Erythroblast (primary cell): ENCODE measurements at regions not wholly inside any gene's neighbourhood (a gene's known extent, or its start where the extent isn't known, plus 50 kb on each side); places are given as distances from the start of the nearest gene placed in this dataset.

Experiments used
- GATA1 ChIP-seq: IDR thresholded peaks from 2 replicates; pipeline ENCODE4 v1.6.1; 2011; ENCODE audit warnings: low read depth, mild to moderate bottlenecking, control low read depth, low read length, moderate library complexity
- POLR2A ChIP-seq: IDR thresholded peaks from 2 replicates; pipeline ENCODE4 v1.6.1; 2011; ENCODE audit warnings: mild to moderate bottlenecking, low read length

DNA sequence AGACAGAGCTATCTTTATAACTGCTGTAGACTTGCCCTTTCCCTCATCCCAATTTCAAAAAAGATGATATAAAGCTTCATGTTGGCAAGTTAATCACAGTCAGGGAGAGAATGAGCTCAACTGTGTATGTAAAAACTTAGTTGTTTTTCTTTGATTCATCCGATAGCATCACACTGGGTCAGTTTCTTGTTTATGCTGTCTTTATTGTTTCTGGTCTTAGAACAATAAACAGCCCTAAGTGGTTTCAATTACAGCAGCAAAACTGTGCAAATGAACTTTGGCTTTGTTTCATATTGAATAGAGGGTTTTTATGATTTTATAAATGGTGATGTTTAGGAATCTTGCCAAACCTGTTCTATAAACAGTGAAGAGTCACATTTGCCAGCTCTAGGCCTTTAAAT is 423.8 kb upstream of the CXADR start:
- TF ChIP-seq POLR2A (no peak), GATA1 (no peak)
